ENCODE measurements at regions not wholly inside any gene's neighbourhood (a gene's known extent, or its start where the extent isn't known, plus 50 kb on each side); places are given as distances from the start of the nearest gene placed in this dataset.

- Histone ChIP-seq H3K4me3 (no peak overlapping the region), H3K27me3 (no peaks in the 10 kb centered on the region), H3K9me3 (no peaks in the 10 kb centered on the region), H3K4me1 (no peaks in the 10 kb centered on the region), H3K36me3 (no peaks in the 10 kb centered on the region), H3K27ac (no peak overlapping the region)
- intact Hi-C loops (cut with DNase I) = no loop called here
- 43 to 72% methylated on average over 1 of the region's 1 CpG for WGBS, 2 donors
- DNase-seq (no peak), ATAC-seq (no peak), FAIRE-seq (no peak)
- no peak for TF ChIP-seq CTCF (IDR thresholded peaks at IDR 0.05)
Measured at GRCh38 chr4:155007660-155008176, 200.7 kb upstream of the NPY2R start.

- no peaks in the 10 kb centered on the region for H3K9me3 ChIP-seq
- FAIRE-seq = no peak
- DNase-seq = no peak
- H3K36me3 ChIP-seq = no peaks in the 10 kb centered on the region
- no peak overlapping the region for H3K4me3 ChIP-seq
- no peak for TF ChIP-seq CTCF (IDR thresholded peaks at IDR 0.05)
- ATAC-seq = no peak
- 64 to 67% methylated on average over 2 of the region's 2 CpGs for WGBS, 2 donors
- intact Hi-C loops (cut with DNase I) = no loop called here
- H3K27me3 ChIP-seq = no peaks in the 10 kb centered on the region
- H3K27ac ChIP-seq = no peak overlapping the region
- H3K4me1 ChIP-seq = no peaks in the 10 kb centered on the region
Measured at GRCh38 chr4:155008389-155008788, 200.0 kb upstream of the NPY2R start.

- TF ChIP-seq CTCF (IDR thresholded peaks at IDR 0.05) = no peak
Measured at GRCh38 chr4:155009288-155009687, 199.1 kb upstream of the NPY2R start.

GRCh38 chr4:155010376-155010775, 198.1 kb upstream of the NPY2R start:
- no peak for TF ChIP-seq CTCF (IDR thresholded peaks at IDR 0.05)

More at GRCh38 chr4:155009288-155009687, 199.1 kb upstream of the NPY2R start:
- H3K4me1 ChIP-seq = no peaks in the 10 kb centered on the region
- ATAC-seq = no peak
- H3K27ac ChIP-seq = no peak overlapping the region
- no peak for DNase-seq
- 44 to 48% methylated on average over 3 of the region's 3 CpGs for WGBS, 2 donors
- intact Hi-C loops (cut with DNase I) = no loop called here
- FAIRE-seq = no peak
- H3K27me3 ChIP-seq = no peaks in the 10 kb centered on the region
- H3K9me3 ChIP-seq = no peaks in the 10 kb centered on the region
- no peaks in the 10 kb centered on the region for H3K36me3 ChIP-seq
- no peak overlapping the region for H3K4me3 ChIP-seq

GRCh38 chr4:155011163-155011780, 197.2 kb upstream of the NPY2R start:
- DNase-seq = no peak
- no peak for TF ChIP-seq CTCF (IDR thresholded peaks at IDR 0.05)
- WGBS, 2 donors = 44 to 49% methylated on average over 4 of the region's 4 CpGs
- no peak for ATAC-seq
- H3K4me3 ChIP-seq = no peak overlapping the region
- no peaks in the 10 kb centered on the region for H3K27me3 ChIP-seq
- FAIRE-seq = no peak
- intact Hi-C loops (cut with DNase I) = no loop called here
- no peaks in the 10 kb centered on the region for H3K9me3 ChIP-seq
- H3K4me1 ChIP-seq = no peaks in the 10 kb centered on the region
- H3K27ac ChIP-seq = no peak overlapping the region
- H3K36me3 ChIP-seq = no peaks in the 10 kb centered on the region

More at GRCh38 chr4:155010376-155010775, 198.1 kb upstream of the NPY2R start:
- no peaks in the 10 kb centered on the region for H3K36me3 ChIP-seq
- intact Hi-C loops (cut with DNase I) = no loop called here
- H3K9me3 ChIP-seq = no peaks in the 10 kb centered on the region
- H3K27me3 ChIP-seq = no peaks in the 10 kb centered on the region
- FAIRE-seq (no peak), ATAC-seq (no peak), DNase-seq (no peak)
- H3K27ac ChIP-seq = no peak overlapping the region
- 80 to 90% methylated on average over 7 of the region's 7 CpGs for WGBS, 2 donors
- H3K4me3 ChIP-seq = no peak overlapping the region
- H3K4me1 ChIP-seq = no peaks in the 10 kb centered on the region

Measured in pancreas (tissue), 10 donors.